Naive thymus-derived CD4-positive, alpha-beta T cell (primary cell): ENCODE measurements at regions not wholly inside any gene's neighbourhood (a gene's known extent, or its start where the extent isn't known, plus 50 kb on each side); places are given as distances from the start of the nearest gene placed in this dataset.

Experiments used
- ATAC-seq: fragments of 150-1000 bp; cut with Tn5 transposase; 2 replicates; pipeline ENCODE4 v1.10.0; 2021; ENCODE audit warnings: mild to moderate bottlenecking, moderate library complexity
- CTCF ChIA-PET: fragments of 350-600 bp; sonication (Branson Sonifier 250); formaldehyde crosslinking; loops from one replicate; lab custom pipeline; 2021; ENCODE audit warnings: antibody characterized with exemption; lab: Charles Lee
- POLR2A ChIA-PET: fragments of 350-600 bp; sonication (Branson Sonifier 250); formaldehyde crosslinking; loops from one replicate; lab custom pipeline; 2021; ENCODE audit warnings: antibody characterized with exemption, inconsistent platforms; lab: Charles Lee
- DNase-seq, 9 donors: peaks; one replicate each; pipeline versions ENCODE4 v3.0.0 to v3.0.0-alpha.2; 2020 to 2022; ENCODE audit warnings: mixed read lengths in 1 of 9
- H3K27ac ChIP-seq: one replicate; pipeline ENCODE4 v1.7.0; 2013; ENCODE audit warnings: mild to moderate bottlenecking, low read depth, low read length, moderate library complexity
- H3K27me3 ChIP-seq, 2 donors: one replicate each; pipeline ENCODE4 v1.7.0; 2013; ENCODE audit warnings: low read length in 2 of 2, mild to moderate bottlenecking in 2 of 2, moderate library complexity in 2 of 2; ENCODE audit not compliant: control insufficient read depth in 2 of 2, insufficient read depth in 2 of 2
- H3K36me3 ChIP-seq, 3 experiments: 1 replicate in 2 of 3; 2 replicates in 1 of 3; pipeline ENCODE4 v1.7.0; 2013; ENCODE audit warnings: low read length in 3 of 3, mild to moderate bottlenecking in 3 of 3, moderate library complexity in 1 of 3; ENCODE audit not compliant: insufficient read depth in 3 of 3, control insufficient read depth in 2 of 3
- H3K4me1 ChIP-seq, 2 donors: one replicate each; pipeline ENCODE4 v1.7.0; 2013; ENCODE audit warnings: low read length in 2 of 2, mild to moderate bottlenecking in 2 of 2, moderate library complexity in 1 of 2; ENCODE audit not compliant: control insufficient read depth in 2 of 2, insufficient read depth in 2 of 2
- H3K4me3 ChIP-seq: 2 replicates; pipeline ENCODE4 v1.7.0; 2013; ENCODE audit warnings: mild to moderate bottlenecking, low read length
- H3K9me3 ChIP-seq, 3 experiments: 1 replicate in 2 of 3; 2 replicates in 1 of 3; pipeline ENCODE4 v1.7.0; 2013; ENCODE audit warnings: low read length in 3 of 3; ENCODE audit not compliant: control insufficient read depth in 2 of 3
- H3K27ac Mint-ChIP-seq, 9 donors: one replicate each; pipeline ENCODE4 v1.8.0; 2020 to 2022; ENCODE audit warnings: mixed read lengths in 9 of 9, mild to moderate bottlenecking in 8 of 9, moderate library complexity in 5 of 9, inconsistent platforms in 2 of 9
- H3K27me3 Mint-ChIP-seq, 5 donors: one replicate each; pipeline ENCODE4 v1.8.0; 2021 to 2022; ENCODE audit warnings: mixed read lengths in 5 of 5, mild to moderate bottlenecking in 1 of 5
- H3K36me3 Mint-ChIP-seq, 5 donors: one replicate each; pipeline ENCODE4 v1.8.0; 2020 to 2022; ENCODE audit warnings: mixed read lengths in 5 of 5, mild to moderate bottlenecking in 3 of 5, inconsistent platforms in 1 of 5
- H3K4me1 Mint-ChIP-seq, 7 donors: one replicate each; pipeline ENCODE4 v1.8.0; 2020 to 2022; ENCODE audit warnings: mixed read lengths in 7 of 7, mild to moderate bottlenecking in 3 of 7, inconsistent platforms in 1 of 7
- H3K4me3 Mint-ChIP-seq, 10 donors: one replicate each; pipeline ENCODE4 v1.8.0; 2020 to 2022; ENCODE audit warnings: mild to moderate bottlenecking in 10 of 10, mixed read lengths in 10 of 10, moderate library complexity in 6 of 10, inconsistent platforms in 2 of 10
- H3K9me3 Mint-ChIP-seq, 11 donors: one replicate each; pipeline ENCODE4 v1.8.0; 2020 to 2022; ENCODE audit warnings: mixed read lengths in 11 of 11, mild to moderate bottlenecking in 4 of 11, inconsistent platforms in 1 of 11, moderate library complexity in 1 of 11
- intact Hi-C, 2 donors: fragments of 100-400 bp; cut with micrococcal nuclease; formaldehyde crosslinking; loops; one replicate each; pipeline ENCODE4 v1.15.1; 2023

- ChIA-PET CTCF (no interaction called here), POLR2A (no interaction called here)
- H3K9me3 Mint-ChIP-seq: peaks cover 0 to 11% (median 4%) of the 10 kb centered on the region in 11 donors
- H3K4me1 ChIP-seq: no peaks in the 10 kb centered on the region
- no peaks in the 10 kb centered on the region for H3K27me3 ChIP-seq
- no peaks in the 10 kb centered on the region for H3K36me3 ChIP-seq
- H3K9me3 ChIP-seq: no peaks in the 10 kb centered on the region
- no peaks in the 10 kb centered on the region for H3K36me3 Mint-ChIP-seq
- ATAC-seq (no peak), DNase-seq (no peak)
- intact Hi-C loops: no loop called here
- no peak overlapping the region for H3K4me3 Mint-ChIP-seq
- no peak overlapping the region for H3K27ac ChIP-seq
- H3K4me1 Mint-ChIP-seq: no peaks in the 10 kb centered on the region
- no peaks in the 10 kb centered on the region for H3K27me3 Mint-ChIP-seq
- H3K27ac Mint-ChIP-seq: no peak overlapping the region
- no peak overlapping the region for H3K4me3 ChIP-seq
Observed at GRCh38 chr5:2991884-2992283, 240.4 kb upstream of the IRX2 start.

GRCh38 chr5:2989517-2989916, 238.0 kb upstream of the IRX2 start:
- ChIA-PET POLR2A (no interaction called here), CTCF (no interaction called here)
- Histone ChIP-seq H3K4me1 (no peaks in the 10 kb centered on the region), H3K9me3 (no peaks in the 10 kb centered on the region), H3K36me3 (no peaks in the 10 kb centered on the region), H3K27me3 (no peaks in the 10 kb centered on the region), H3K4me3 (no peak overlapping the region), H3K27ac (no peak overlapping the region)
- no peaks in the 10 kb centered on the region for H3K27me3 Mint-ChIP-seq
- no peaks in the 10 kb centered on the region for H3K36me3 Mint-ChIP-seq
- intact Hi-C loops: no loop called here
- DNase-seq (no peak), ATAC-seq (no peak)
- H3K4me1 Mint-ChIP-seq: no peaks in the 10 kb centered on the region
- peaks cover 0 to 16% (median 6%) of the 10 kb centered on the region in 11 donors for H3K9me3 Mint-ChIP-seq
- H3K4me3 Mint-ChIP-seq: no peak overlapping the region
- H3K27ac Mint-ChIP-seq: no peak overlapping the region

GRCh38 chr5:2986301-2986700, 234.8 kb upstream of the IRX2 start:
- intact Hi-C loops: no loop called here
- no peaks in the 10 kb centered on the region for H3K4me1 ChIP-seq
- ChIA-PET POLR2A (no interaction called here), CTCF (no interaction called here)
- no peaks in the 10 kb centered on the region for H3K27me3 Mint-ChIP-seq
- ATAC-seq (no peak), DNase-seq (no peak)
- no peaks in the 10 kb centered on the region for H3K9me3 ChIP-seq
- H3K36me3 ChIP-seq: no peaks in the 10 kb centered on the region
- no peak overlapping the region for H3K4me3 Mint-ChIP-seq
- H3K36me3 Mint-ChIP-seq: no peaks in the 10 kb centered on the region
- no peaks in the 10 kb centered on the region for H3K27me3 ChIP-seq
- H3K4me1 Mint-ChIP-seq: no peaks in the 10 kb centered on the region
- H3K4me3 ChIP-seq: no peak overlapping the region
- no peak overlapping the region for H3K27ac Mint-ChIP-seq
- H3K9me3 Mint-ChIP-seq: peaks cover 3 to 19% (median 6%) of the 10 kb centered on the region in 11 donors
- no peak overlapping the region for H3K27ac ChIP-seq

- ChIA-PET POLR2A (no interaction called here), CTCF (no interaction called here)
Observed at GRCh38 chr5:2985718-2986117, 234.2 kb upstream of the IRX2 start.

GRCh38 chr5:2983583-2984300, 232.3 kb upstream of the IRX2 start:
- Mint-ChIP-seq H3K27me3 (no peaks in the 10 kb centered on the region), H3K4me3 (no peak overlapping the region), H3K27ac (no peak overlapping the region), H3K4me1 (no peaks in the 10 kb centered on the region), H3K36me3 (no peaks in the 10 kb centered on the region), H3K9me3 (peaks cover 2 to 15% (median 6%) of the 10 kb centered on the region in 11 donors)
- Histone ChIP-seq H3K36me3 (no peaks in the 10 kb centered on the region), H3K27ac (no peak overlapping the region), H3K9me3 (no peaks in the 10 kb centered on the region), H3K4me3 (no peak overlapping the region), H3K4me1 (no peaks in the 10 kb centered on the region), H3K27me3 (no peaks in the 10 kb centered on the region)
- intact Hi-C loops: no loop called here
- ATAC-seq (no peak), DNase-seq (no peak)
- ChIA-PET POLR2A (no interaction called here), CTCF (no interaction called here)

More at GRCh38 chr5:2985718-2986117, 234.2 kb upstream of the IRX2 start:
- intact Hi-C loops: no loop called here
- Mint-ChIP-seq H3K4me1 (no peaks in the 10 kb centered on the region), H3K27me3 (no peaks in the 10 kb centered on the region), H3K27ac (no peak overlapping the region), H3K36me3 (no peaks in the 10 kb centered on the region), H3K9me3 (peaks cover 3 to 19% (median 6%) of the 10 kb centered on the region in 11 donors), H3K4me3 (no peak overlapping the region)
- no peak overlapping the region for H3K27ac ChIP-seq
- H3K4me3 ChIP-seq: no peak overlapping the region
- ATAC-seq (no peak), DNase-seq (no peak)
- H3K36me3 ChIP-seq: no peaks in the 10 kb centered on the region
- no peaks in the 10 kb centered on the region for H3K4me1 ChIP-seq
- H3K9me3 ChIP-seq: no peaks in the 10 kb centered on the region
- H3K27me3 ChIP-seq: no peaks in the 10 kb centered on the region

- Histone ChIP-seq H3K9me3 (no peaks in the 10 kb centered on the region), H3K4me3 (no peak overlapping the region), H3K27me3 (no peaks in the 10 kb centered on the region), H3K4me1 (no peaks in the 10 kb centered on the region), H3K36me3 (no peaks in the 10 kb centered on the region), H3K27ac (no peak overlapping the region)
- no peaks in the 10 kb centered on the region for H3K27me3 Mint-ChIP-seq
- H3K4me1 Mint-ChIP-seq: no peaks in the 10 kb centered on the region
- ChIA-PET POLR2A (no interaction called here), CTCF (no interaction called here)
- H3K36me3 Mint-ChIP-seq: peaks cover 0 to 5% (median 0%) of the 10 kb centered on the region in 5 donors
- H3K9me3 Mint-ChIP-seq: peaks cover 0 to 16% (median 7%) of the 10 kb centered on the region in 11 donors
- intact Hi-C loops: no loop called here
- no peak overlapping the region for H3K4me3 Mint-ChIP-seq
- H3K27ac Mint-ChIP-seq: no peak overlapping the region
- ATAC-seq (no peak), DNase-seq (no peak)
Observed at GRCh38 chr5:2981652-2982051, 230.2 kb upstream of the IRX2 start.

GRCh38 chr5:2981035-2981434, 229.6 kb upstream of the IRX2 start:
- Mint-ChIP-seq H3K27ac (no peak overlapping the region), H3K27me3 (no peaks in the 10 kb centered on the region), H3K9me3 (peaks cover 0 to 22% (median 12%) of the 10 kb centered on the region in 11 donors), H3K36me3 (peaks cover 0 to 5% (median 0%) of the 10 kb centered on the region in 5 donors), H3K4me3 (no peak overlapping the region), H3K4me1 (no peaks in the 10 kb centered on the region)
- Histone ChIP-seq H3K4me3 (no peak overlapping the region), H3K36me3 (no peaks in the 10 kb centered on the region), H3K27ac (no peak overlapping the region), H3K9me3 (no peaks in the 10 kb centered on the region), H3K4me1 (no peaks in the 10 kb centered on the region), H3K27me3 (no peaks in the 10 kb centered on the region)
- CTCF ChIA-PET: no interaction called here
- no peak for DNase-seq
- ATAC-seq: no peak
- intact Hi-C loops: no loop called here
- POLR2A ChIA-PET: no interaction called here
